HG02678 (cell line): ENCODE measurements at regions not wholly inside any gene's neighbourhood (a gene's known extent, or its start where the extent isn't known, plus 50 kb on each side); places are given as distances from the start of the nearest gene placed in this dataset.
"Not testable (repeated sequence)": the region's sequence is repeated elsewhere in the genome, so short reads cannot be mapped to it uniquely, and the experiment has no call there.

Experiments used
- ATAC-seq: cut with Tn5 transposase; IDR thresholded peaks from one replicate; pipeline ENCODE4 v1.9.1; 2021; ENCODE audit warnings: mild to moderate bottlenecking, moderate library complexity; ENCODE audit not compliant: unreplicated experiment

GRCh38 chr4:184282251-184282713, 64.6 kb upstream of the ENPP6 start:
- no peak for ATAC-seq

GRCh38 chr4:184281231-184282139, 63.8 kb upstream of the ENPP6 start:
- peak; percentile 26 for ATAC-seq

GRCh38 chr4:184280591-184281071, 63.0 kb upstream of the ENPP6 start:
- peak; percentile 36 for ATAC-seq

GRCh38 chr4:184280137-184280536, 62.5 kb upstream of the ENPP6 start:
- no peak for ATAC-seq

GRCh38 chr4:184279496-184280061, 61.9 kb upstream of the ENPP6 start:
- ATAC-seq = no peak

- not testable (repeated sequence) for ATAC-seq
Observed at GRCh38 chr4:184277769-184278168, 60.1 kb upstream of the ENPP6 start.

- ATAC-seq = not testable (repeated sequence)
Observed at GRCh38 chr4:184277010-184277409, 59.3 kb upstream of the ENPP6 start.

DNA sequence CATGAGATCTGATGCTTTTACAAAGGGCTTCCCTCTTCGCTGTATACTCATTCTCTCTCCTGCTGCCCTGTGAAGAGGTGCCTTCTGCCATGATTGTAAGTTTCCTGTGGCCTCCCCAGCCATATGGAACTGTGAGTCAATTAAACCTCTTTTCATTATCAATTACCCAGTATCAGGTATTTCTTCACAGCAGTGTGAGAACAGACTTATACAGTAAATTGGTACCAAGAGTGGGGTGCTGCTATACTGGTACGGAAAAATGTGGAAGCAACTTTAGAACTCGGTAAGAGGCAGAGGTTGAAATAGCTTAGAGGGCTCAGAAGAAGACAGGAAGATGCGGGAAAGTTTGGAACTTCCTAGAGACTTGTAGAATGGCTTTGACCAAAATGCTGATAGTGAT, 58.7 kb upstream of the ENPP6 start:
- ATAC-seq = not testable (repeated sequence)

DNA sequence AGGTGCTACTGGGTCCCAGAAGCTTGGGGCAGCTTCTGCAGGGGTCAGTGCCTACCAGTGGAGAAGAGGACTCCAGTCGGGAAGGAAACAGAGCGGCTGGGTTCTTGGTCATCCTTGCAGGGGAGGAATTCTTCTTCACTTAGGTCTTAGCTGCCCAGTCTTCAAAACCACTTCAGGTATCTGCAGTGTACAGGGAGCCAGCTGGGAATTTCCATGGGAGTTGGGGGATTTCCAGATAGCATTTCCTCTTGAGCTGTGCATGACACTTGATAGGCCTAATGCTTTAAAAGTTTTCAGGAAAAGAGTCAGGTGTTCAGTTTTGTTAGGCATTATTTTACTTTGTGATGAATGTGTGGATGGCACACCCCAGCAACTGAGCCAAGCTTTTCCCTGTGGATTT, 58.1 kb upstream of the ENPP6 start:
- ATAC-seq = no peak

DNA sequence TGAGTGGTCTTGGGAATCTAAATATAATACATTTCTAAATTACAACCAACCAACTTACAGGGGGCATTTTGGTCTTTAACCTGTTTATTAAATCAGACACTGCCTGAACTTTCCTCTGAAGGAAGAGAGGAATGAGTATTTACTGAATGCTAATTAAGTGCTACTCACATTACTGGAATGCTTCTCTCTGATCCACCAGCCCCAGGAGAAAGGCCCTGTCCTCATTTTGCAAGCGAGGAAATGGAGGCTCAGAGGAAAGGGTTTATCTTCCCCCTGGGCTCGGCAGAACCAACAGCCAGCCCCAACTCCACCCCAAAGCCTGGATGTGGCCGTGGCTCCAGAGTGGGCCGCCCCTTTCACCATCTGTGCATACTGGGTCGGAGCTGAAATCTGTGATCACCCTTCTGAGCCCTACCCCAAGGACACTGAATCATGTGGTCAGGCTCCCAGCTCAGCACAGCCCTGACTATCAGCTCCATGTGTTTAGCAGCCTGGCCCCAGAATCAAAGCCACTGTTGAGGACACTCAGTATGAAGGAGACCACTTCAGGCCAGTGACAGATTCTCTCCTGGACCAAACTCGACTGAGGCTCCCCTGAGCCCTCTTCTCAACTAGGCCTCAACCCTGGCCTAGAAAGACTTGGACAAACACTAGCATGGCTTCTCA, 56.7 kb upstream of the ENPP6 start:
- ATAC-seq = no peak

- ATAC-seq = no peak
Observed at GRCh38 chr4:184273166-184274147, 55.8 kb upstream of the ENPP6 start.

DNA sequence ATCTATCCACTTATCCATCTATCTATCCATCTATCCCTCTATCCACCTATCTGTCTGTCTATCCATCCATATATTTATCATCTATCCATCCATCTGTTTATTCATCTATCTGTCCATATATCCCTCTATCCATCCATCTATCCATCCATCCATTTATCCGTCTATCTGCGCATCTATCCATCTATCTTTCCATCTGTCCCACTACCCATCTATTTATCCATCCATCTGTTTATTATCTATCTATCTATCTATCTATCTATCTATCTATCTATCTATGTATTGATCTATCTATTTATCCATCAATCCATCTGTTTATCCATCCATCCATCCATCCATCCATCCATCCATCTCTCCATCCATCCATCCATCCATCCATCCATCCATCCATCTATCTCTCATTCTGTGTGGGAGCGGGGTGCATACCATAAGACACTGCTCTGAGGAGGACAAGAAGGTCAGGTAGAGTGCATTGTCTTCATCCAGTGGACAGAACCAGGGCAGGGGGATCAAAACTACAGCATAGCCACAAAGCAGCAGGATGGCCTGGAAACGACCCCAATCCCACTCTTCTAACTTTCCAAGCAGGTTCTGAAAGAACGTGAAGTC, 53.2 kb upstream of the ENPP6 start:
- ATAC-seq = no peak

DNA sequence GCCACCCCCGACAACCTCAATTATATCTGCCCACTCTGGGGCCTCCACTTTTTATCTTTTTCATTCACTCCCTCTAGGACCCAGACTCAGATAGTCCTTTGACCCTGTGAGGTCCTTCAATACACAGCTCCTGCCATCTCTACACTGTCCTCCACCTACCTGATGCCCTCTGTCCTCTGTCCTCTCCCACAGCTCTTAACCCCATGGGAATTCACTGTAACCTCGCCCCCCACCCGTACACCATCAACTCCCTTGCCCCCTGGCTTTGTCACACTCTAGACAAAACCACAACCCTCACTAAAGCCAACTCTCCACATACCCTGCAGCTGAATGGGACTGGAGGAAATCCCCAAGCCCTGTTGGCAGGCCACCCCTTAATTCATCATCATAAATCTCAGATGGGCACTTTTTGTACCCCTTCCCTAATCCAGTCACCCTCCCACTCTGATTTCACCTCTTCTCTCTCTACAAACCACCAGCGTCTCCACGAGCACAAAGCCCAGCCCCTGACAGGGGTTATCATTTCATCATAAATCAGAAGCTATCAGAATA, 52.3 kb upstream of the ENPP6 start:
- ATAC-seq = no peak

- no peak for ATAC-seq
Observed at GRCh38 chr4:184268584-184269160, 51.0 kb upstream of the ENPP6 start.

- ATAC-seq = peak; percentile 83
Observed at GRCh38 chr4:184267673-184268583, 50.3 kb upstream of the ENPP6 start.
